ENCODE measurements at regions not wholly inside any gene's neighbourhood (a gene's known extent, or its start where the extent isn't known, plus 50 kb on each side); places are given as distances from the start of the nearest gene placed in this dataset.

GRCh38 chr16:79317521-79317920, 283.0 kb downstream of the MAF start:
- TF ChIP-seq, protein P1, sequence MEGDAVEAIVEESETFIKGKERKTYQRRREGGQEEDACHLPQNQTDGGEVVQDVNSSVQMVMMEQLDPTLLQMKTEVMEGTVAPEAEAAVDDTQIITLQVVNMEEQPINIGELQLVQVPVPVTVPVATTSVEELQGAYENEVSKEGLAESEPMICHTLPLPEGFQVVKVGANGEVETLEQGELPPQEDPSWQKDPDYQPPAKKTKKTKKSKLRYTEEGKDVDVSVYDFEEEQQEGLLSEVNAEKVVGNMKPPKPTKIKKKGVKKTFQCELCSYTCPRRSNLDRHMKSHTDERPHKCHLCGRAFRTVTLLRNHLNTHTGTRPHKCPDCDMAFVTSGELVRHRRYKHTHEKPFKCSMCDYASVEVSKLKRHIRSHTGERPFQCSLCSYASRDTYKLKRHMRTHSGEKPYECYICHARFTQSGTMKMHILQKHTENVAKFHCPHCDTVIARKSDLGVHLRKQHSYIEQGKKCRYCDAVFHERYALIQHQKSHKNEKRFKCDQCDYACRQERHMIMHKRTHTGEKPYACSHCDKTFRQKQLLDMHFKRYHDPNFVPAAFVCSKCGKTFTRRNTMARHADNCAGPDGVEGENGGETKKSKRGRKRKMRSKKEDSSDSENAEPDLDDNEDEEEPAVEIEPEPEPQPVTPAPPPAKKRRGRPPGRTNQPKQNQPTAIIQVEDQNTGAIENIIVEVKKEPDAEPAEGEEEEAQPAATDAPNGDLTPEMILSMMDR (conservative IDR thresholded peaks at IDR 0.05; ENCODE audit: low read depth, low read length) = no peak
- TF ChIP-seq BHLHE40 (IDR thresholded peaks at IDR 0.05; ENCODE audit: low read depth, low read length) (no peak), MAZ (IDR thresholded peaks at IDR 0.05; ENCODE audit: borderline replicate concordance, low read depth, low read length) (no peak), POLR2A (IDR thresholded peaks at IDR 0.05; ENCODE audit: low read depth, low read length) (no peak), RAD21 (IDR thresholded peaks at IDR 0.05; ENCODE audit: low read length) (no peak), RFX5 (IDR thresholded peaks at IDR 0.05; ENCODE audit: low read depth, low read length) (no peak), RCOR1 (IDR thresholded peaks at IDR 0.05; ENCODE audit: insufficient replicate concordance, low read length) (no peak), SMC3 (IDR thresholded peaks at IDR 0.05; ENCODE audit: low read depth, low read length) (no peak), CEBPB (IDR thresholded peaks at IDR 0.05; ENCODE audit: low read depth, low read length) (no peak), NFE2L2 (IDR thresholded peaks at IDR 0.05; ENCODE audit: low read depth, low read length) (no peak)
- TF ChIP-seq, protein P2, sequence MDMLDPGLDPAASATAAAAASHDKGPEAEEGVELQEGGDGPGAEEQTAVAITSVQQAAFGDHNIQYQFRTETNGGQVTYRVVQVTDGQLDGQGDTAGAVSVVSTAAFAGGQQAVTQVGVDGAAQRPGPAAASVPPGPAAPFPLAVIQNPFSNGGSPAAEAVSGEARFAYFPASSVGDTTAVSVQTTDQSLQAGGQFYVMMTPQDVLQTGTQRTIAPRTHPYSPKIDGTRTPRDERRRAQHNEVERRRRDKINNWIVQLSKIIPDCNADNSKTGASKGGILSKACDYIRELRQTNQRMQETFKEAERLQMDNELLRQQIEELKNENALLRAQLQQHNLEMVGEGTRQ (IDR thresholded peaks at IDR 0.05; ENCODE audit: low read depth, low read length) = no peak
